Loucy (cell line): ENCODE measurements at regions not wholly inside any gene's neighbourhood (a gene's known extent, or its start where the extent isn't known, plus 50 kb on each side); places are given as distances from the start of the nearest gene placed in this dataset.

Experiments
- H2AFZ ChIP-seq: fragments of 200-600 bp; sonication (generic); 2 replicates; pipeline ENCODE4 v1.6.0; 2016; ENCODE audit warnings: antibody characterized with exemption, mild to moderate bottlenecking, low read length, moderate library complexity
- H3F3A ChIP-seq: fragments of 200-600 bp; 2 replicates; pipeline ENCODE4 v1.6.0; 2016; ENCODE audit warnings: antibody characterized with exemption, low read depth, mild to moderate bottlenecking
- H3K27me3 ChIP-seq: fragments of 200-600 bp; sonication (generic); 2 replicates; pipeline ENCODE4 v1.6.1; 2014; ENCODE audit warnings: low read length, mild to moderate bottlenecking; ENCODE audit not compliant: insufficient read depth, poor library complexity, severe bottlenecking
- H3K36me3 ChIP-seq: fragments of 200-600 bp; sonication (generic); 2 replicates; pipeline ENCODE4 v1.6.1; 2016; ENCODE audit warnings: low read length; ENCODE audit not compliant: insufficient read depth
- H3K4me1 ChIP-seq: fragments of 200-600 bp; sonication (generic); 2 replicates; pipeline ENCODE4 v1.5.1; 2014; ENCODE audit warnings: low read length, mild to moderate bottlenecking; ENCODE audit not compliant: insufficient read depth, poor library complexity, severe bottlenecking
- H3K4me2 ChIP-seq: fragments of 200-600 bp; sonication (generic); 2 replicates; pipeline ENCODE4 v1.6.0; 2014; ENCODE audit warnings: antibody characterized with exemption, low read length, low read depth, mild to moderate bottlenecking; ENCODE audit not compliant: poor library complexity, severe bottlenecking
- H3K4me3 ChIP-seq: fragments of 200-600 bp; sonication (generic); 2 replicates; pipeline ENCODE4 v1.5.1; 2014; ENCODE audit warnings: low read length, mild to moderate bottlenecking, mixed read lengths; ENCODE audit not compliant: poor library complexity, severe bottlenecking
- H3K79me2 ChIP-seq: fragments of 200-600 bp; sonication (generic); 2 replicates; pipeline ENCODE4 v1.6.1; 2014; ENCODE audit warnings: low read length; ENCODE audit not compliant: insufficient read depth
- H3K9ac ChIP-seq: fragments of 200-600 bp; sonication (generic); 2 replicates; pipeline ENCODE4 v1.6.0; 2014; ENCODE audit warnings: mild to moderate bottlenecking, low read depth, low read length, moderate library complexity; ENCODE audit not compliant: poor library complexity, severe bottlenecking
- H3K9me2 ChIP-seq: fragments of 200-600 bp; sonication (generic); replicated peaks from 2 replicates; pipeline ENCODE4 v1.6.1; 2016; ENCODE audit warnings: low read depth, low read length, mixed read lengths
- H3K9me3 ChIP-seq: fragments of 200-600 bp; sonication (generic); 2 replicates; pipeline ENCODE4 v1.6.1; 2014; ENCODE audit warnings: mild to moderate bottlenecking, antibody characterized with exemption, low read length, low read depth; ENCODE audit not compliant: insufficient read depth
- H4K20me1 ChIP-seq: fragments of 200-600 bp; sonication (generic); 2 replicates; pipeline ENCODE4 v1.6.0; 2014; ENCODE audit warnings: antibody characterized with exemption, low read length, mild to moderate bottlenecking; ENCODE audit not compliant: insufficient read depth, poor library complexity, severe bottlenecking
- EZH2phosphoT487 ChIP-seq: fragments of 200-600 bp; IDR thresholded peaks from 2 replicates; pipeline ENCODE4 v1.6.1; 2018; ENCODE audit warnings: antibody characterized with exemption, mild to moderate bottlenecking, moderate library complexity, borderline replicate concordance
- TF ChIP-seq, protein P1 (sequence below): fragments of 200-600 bp; sonication (generic); conservative IDR thresholded peaks from 2 replicates; pipeline ENCODE4 v1.5.1; 2014; ENCODE audit warnings: mild to moderate bottlenecking, antibody characterized with exemption, low read length

- Histone ChIP-seq H3K36me3 (no peaks in the 10 kb centered on the region), H3K4me3 (no peak overlapping the region), H4K20me1 (no peaks in the 10 kb centered on the region), H3K4me2 (no peak overlapping the region), H3K9me3 (no peaks in the 10 kb centered on the region), H3F3A (no peaks in the 10 kb centered on the region), H2AFZ (no peak overlapping the region), H3K9ac (no peak overlapping the region), H3K79me2 (no peaks in the 10 kb centered on the region), H3K9me2 (no peaks in the 10 kb centered on the region), H3K27me3 (no peaks in the 10 kb centered on the region), H3K4me1 (no peaks in the 10 kb centered on the region)
- TF ChIP-seq EZH2phosphoT487, result no peak
- TF ChIP-seq, protein P1, sequence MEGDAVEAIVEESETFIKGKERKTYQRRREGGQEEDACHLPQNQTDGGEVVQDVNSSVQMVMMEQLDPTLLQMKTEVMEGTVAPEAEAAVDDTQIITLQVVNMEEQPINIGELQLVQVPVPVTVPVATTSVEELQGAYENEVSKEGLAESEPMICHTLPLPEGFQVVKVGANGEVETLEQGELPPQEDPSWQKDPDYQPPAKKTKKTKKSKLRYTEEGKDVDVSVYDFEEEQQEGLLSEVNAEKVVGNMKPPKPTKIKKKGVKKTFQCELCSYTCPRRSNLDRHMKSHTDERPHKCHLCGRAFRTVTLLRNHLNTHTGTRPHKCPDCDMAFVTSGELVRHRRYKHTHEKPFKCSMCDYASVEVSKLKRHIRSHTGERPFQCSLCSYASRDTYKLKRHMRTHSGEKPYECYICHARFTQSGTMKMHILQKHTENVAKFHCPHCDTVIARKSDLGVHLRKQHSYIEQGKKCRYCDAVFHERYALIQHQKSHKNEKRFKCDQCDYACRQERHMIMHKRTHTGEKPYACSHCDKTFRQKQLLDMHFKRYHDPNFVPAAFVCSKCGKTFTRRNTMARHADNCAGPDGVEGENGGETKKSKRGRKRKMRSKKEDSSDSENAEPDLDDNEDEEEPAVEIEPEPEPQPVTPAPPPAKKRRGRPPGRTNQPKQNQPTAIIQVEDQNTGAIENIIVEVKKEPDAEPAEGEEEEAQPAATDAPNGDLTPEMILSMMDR, result no peak
Observed at GRCh38 chr12:107845226-107845979, 70.9 kb downstream of the ASCL4 start.

DNA sequence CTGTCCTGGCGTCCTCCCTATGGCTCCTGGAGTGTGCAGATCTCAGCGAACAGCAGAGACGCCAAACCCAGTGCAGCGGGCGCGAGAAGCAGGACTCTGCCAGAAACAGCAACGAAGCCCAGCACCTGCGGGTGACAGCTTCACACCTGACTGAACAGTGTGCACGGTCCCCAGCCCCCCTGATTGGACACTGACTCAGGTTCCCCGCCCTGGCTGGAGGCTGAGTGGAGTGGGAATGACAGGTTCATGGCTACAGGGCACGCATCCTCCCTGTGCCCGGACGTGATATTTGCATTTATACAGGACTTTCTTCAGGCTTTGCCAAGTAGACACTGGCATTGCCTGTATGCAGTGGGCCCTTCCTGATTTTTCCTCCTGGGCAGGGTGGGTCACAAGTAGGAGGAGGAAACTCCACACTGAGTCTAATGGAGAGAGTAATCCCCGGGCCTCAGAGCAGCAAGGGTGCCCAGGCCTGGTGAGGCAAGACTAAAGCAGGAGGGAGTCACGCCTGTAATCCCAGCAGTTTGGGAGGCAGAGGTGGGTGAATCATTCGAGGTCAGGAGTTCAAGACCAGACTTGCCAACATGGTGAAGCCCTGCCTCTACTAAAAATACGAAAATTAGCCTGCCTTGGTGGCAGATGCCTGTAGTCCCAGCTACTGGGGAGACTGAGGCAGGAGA is 71.6 kb downstream of the ASCL4 start:
- Histone ChIP-seq H3K27me3 (no peaks in the 10 kb centered on the region), H3K4me1 (no peaks in the 10 kb centered on the region), H4K20me1 (no peaks in the 10 kb centered on the region), H3K4me3 (no peak overlapping the region), H3K9me2 (no peaks in the 10 kb centered on the region), H3K36me3 (no peaks in the 10 kb centered on the region), H3K9me3 (no peaks in the 10 kb centered on the region), H3K9ac (no peak overlapping the region), H3F3A (no peaks in the 10 kb centered on the region), H3K4me2 (no peak overlapping the region), H2AFZ (no peak overlapping the region), H3K79me2 (no peaks in the 10 kb centered on the region)
- TF ChIP-seq, protein P1, result no peak

GRCh38 chr12:107847430-107847829 is 72.9 kb downstream of the ASCL4 start:
- Histone ChIP-seq H3K4me3 (no peak overlapping the region), H3K79me2 (no peaks in the 10 kb centered on the region), H4K20me1 (no peaks in the 10 kb centered on the region), H3K9me3 (no peaks in the 10 kb centered on the region), H3K27me3 (no peaks in the 10 kb centered on the region), H3K4me1 (no peaks in the 10 kb centered on the region), H3K36me3 (no peaks in the 10 kb centered on the region), H3K4me2 (no peak overlapping the region), H3K9me2 (no peaks in the 10 kb centered on the region), H3K9ac (no peak overlapping the region), H2AFZ (no peak overlapping the region), H3F3A (no peaks in the 10 kb centered on the region)
- TF ChIP-seq EZH2phosphoT487, result no peak
- TF ChIP-seq, protein P1, result no peak
